MM.1S (cell line): ENCODE measurements at regions not wholly inside any gene's neighbourhood (a gene's known extent, or its start where the extent isn't known, plus 50 kb on each side); places are given as distances from the start of the nearest gene placed in this dataset.

Experiments used
- DNase-seq: peaks from one replicate; pipeline ENCODE4 v3.0.0-alpha.2; 2015
- H2AFZ ChIP-seq: fragments of 300-600 bp; sonication (generic); 2 replicates; pipeline ENCODE4 v1.6.0; 2016; ENCODE audit warnings: antibody characterized with exemption, low read length
- H3F3A ChIP-seq: fragments of 300-600 bp; sonication (generic); 2 replicates; pipeline ENCODE4 v1.6.1; 2016; ENCODE audit warnings: mild to moderate bottlenecking, antibody characterized with exemption, low read length, moderate library complexity, mixed read lengths; ENCODE audit not compliant: insufficient read depth
- H3K27ac ChIP-seq: fragments of 300-600 bp; sonication (generic); 2 replicates; pipeline ENCODE4 v1.5.1; 2016; ENCODE audit warnings: mild to moderate bottlenecking, low read length
- H3K27me3 ChIP-seq: fragments of 300-600 bp; sonication (generic); replicated peaks from 2 replicates; pipeline ENCODE4 v1.6.0; 2016; ENCODE audit warnings: low read length; ENCODE audit not compliant: insufficient read depth
- H3K36me3 ChIP-seq: fragments of 300-600 bp; sonication (generic); replicated peaks from 2 replicates; pipeline ENCODE4 v1.6.1; 2016; ENCODE audit warnings: mild to moderate bottlenecking, low read length, mixed read lengths; ENCODE audit not compliant: insufficient read depth
- H3K4me1 ChIP-seq: fragments of 300-600 bp; sonication (generic); 2 replicates; pipeline ENCODE4 v1.6.1; 2016; ENCODE audit warnings: low read length, mixed read lengths
- H3K4me2 ChIP-seq: fragments of 300-600 bp; sonication (generic); 2 replicates; pipeline ENCODE4 v1.6.0; 2016; ENCODE audit warnings: low read depth, low read length
- H3K4me3 ChIP-seq: fragments of 300-600 bp; sonication (generic); 2 replicates; pipeline ENCODE4 v1.5.1; 2016; ENCODE audit warnings: low read length, mixed read lengths
- H3K79me2 ChIP-seq: fragments of 300-600 bp; sonication (generic); 2 replicates; pipeline ENCODE4 v1.6.1; 2016; ENCODE audit warnings: mixed run types, low read length, mixed read lengths
- H3K9ac ChIP-seq: fragments of 300-600 bp; sonication (generic); 2 replicates; pipeline ENCODE4 v1.6.1; 2016; ENCODE audit warnings: low read length, mixed read lengths
- H3K9me2 ChIP-seq: fragments of 300-600 bp; sonication (generic); replicated peaks from 2 replicates; pipeline ENCODE4 v1.6.1; 2016; ENCODE audit warnings: mild to moderate bottlenecking, low read length, mixed read lengths; ENCODE audit not compliant: insufficient read depth
- H3K9me3 ChIP-seq: fragments of 300-600 bp; sonication (generic); replicated peaks from 2 replicates; pipeline ENCODE4 v1.6.1; 2016; ENCODE audit warnings: mild to moderate bottlenecking, low read length, mixed read lengths; ENCODE audit not compliant: insufficient read depth
- H4K20me1 ChIP-seq: fragments of 300-600 bp; sonication (generic); 2 replicates; pipeline ENCODE4 v1.6.1; 2016; ENCODE audit warnings: mild to moderate bottlenecking, low read length, moderate library complexity, mixed read lengths; ENCODE audit not compliant: insufficient read depth
- CTCF ChIP-seq: fragments of 300-600 bp; sonication (generic); IDR thresholded peaks from 2 replicates; pipeline ENCODE4 v1.5.1; 2016; ENCODE audit warnings: antibody characterized with exemption, low read length, mixed read lengths
- EZH2 ChIP-seq: fragments of 300-600 bp; sonication (generic); optimal IDR thresholded peaks from 2 replicates; pipeline ENCODE3; 2017; ENCODE audit warnings: low read depth, mild to moderate bottlenecking, antibody characterized with exemption, low read length, mixed read lengths
- EZH2phosphoT487 ChIP-seq: fragments of 300-600 bp; sonication (generic); IDR thresholded peaks from 2 replicates; pipeline ENCODE4 v1.6.1; 2018; ENCODE audit warnings: antibody characterized with exemption, low read length

DNA sequence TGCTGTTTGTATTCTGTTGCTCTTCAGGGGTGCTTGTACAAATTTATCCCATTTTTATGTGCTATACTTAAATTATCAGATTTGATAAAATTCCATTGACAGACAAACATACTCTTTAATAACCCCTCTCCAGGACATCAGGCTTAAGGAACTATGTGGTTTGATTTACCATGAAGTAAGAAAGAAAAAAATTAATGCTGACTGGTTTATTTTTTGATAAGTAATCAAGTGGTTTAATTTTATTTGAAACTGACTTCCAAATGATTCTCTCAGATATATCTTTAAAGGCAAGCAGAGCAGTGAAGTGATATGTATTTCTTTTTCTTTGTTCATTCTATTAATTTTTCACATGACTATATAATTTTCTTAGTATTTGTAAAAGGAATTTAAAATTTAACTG, 1168.1 kb downstream of the OLFM4 start:
- Histone ChIP-seq H3K4me1 (no peaks in the 10 kb centered on the region), H3K79me2 (no peaks in the 10 kb centered on the region), H3K9ac (no peak overlapping the region), H4K20me1 (no peaks in the 10 kb centered on the region), H3K4me3 (no peak overlapping the region), H3K27me3 (no peaks in the 10 kb centered on the region), H2AFZ (no peak overlapping the region), H3K9me2 (no peaks in the 10 kb centered on the region), H3F3A (no peaks in the 10 kb centered on the region), H3K36me3 (no peaks in the 10 kb centered on the region), H3K4me2 (no peak overlapping the region), H3K9me3 (no peaks in the 10 kb centered on the region), H3K27ac (no peak overlapping the region)
- no peak for DNase-seq
- no peak for TF ChIP-seq CTCF
- TF ChIP-seq EZH2 = no peak
- no peak for TF ChIP-seq EZH2phosphoT487

DNA sequence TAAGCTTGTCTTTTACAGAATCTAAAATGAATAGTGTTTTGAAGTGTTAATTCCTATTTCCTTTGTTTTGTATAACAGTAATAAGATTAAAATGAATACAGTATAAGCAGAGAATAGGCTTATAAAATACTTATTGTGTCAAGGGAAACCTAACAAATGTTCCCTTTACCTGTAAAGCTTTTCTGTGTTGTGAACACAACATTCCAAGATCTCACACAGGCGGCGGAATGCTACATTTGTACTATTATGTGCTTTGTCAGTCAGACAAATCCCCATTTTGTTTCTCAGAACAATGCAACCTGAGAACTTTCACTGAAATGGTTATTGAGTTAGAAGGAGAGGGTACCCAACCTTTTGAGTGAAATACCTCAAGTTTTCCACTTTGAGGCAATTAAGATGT, 1170.3 kb downstream of the OLFM4 start:
- H4K20me1 ChIP-seq = no peaks in the 10 kb centered on the region

DNA sequence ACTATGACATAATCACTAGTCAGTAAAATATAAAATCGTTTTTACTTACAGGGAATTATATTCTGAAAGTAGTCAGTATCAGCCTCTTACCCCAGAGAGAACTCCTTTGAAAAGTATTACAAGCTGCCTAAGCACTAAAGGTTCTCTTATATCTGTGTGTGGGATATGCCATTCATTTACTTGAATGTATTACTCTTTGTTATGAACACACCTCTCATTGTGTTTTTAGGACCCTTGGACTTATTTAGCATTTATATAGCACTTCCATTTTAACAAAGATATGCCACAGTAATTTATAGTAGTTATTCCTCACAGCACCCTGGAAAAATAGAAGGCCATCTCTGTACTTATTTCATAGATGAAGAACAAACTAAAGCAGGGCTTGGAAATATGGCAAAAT, 1178.0 kb downstream of the OLFM4 start:
- no peaks in the 10 kb centered on the region for H3K4me1 ChIP-seq
- H3F3A ChIP-seq = no peaks in the 10 kb centered on the region
- H3K4me3 ChIP-seq = no peak overlapping the region
- H3K79me2 ChIP-seq = no peaks in the 10 kb centered on the region
- no peak for DNase-seq
- no peaks in the 10 kb centered on the region for H3K9me3 ChIP-seq
- no peaks in the 10 kb centered on the region for H4K20me1 ChIP-seq
- no peak overlapping the region for H3K9ac ChIP-seq
- no peak overlapping the region for H3K4me2 ChIP-seq
- no peak overlapping the region for H2AFZ ChIP-seq
- no peak overlapping the region for H3K27ac ChIP-seq
- no peaks in the 10 kb centered on the region for H3K9me2 ChIP-seq
- no peaks in the 10 kb centered on the region for H3K36me3 ChIP-seq
- no peak for TF ChIP-seq CTCF
- TF ChIP-seq EZH2 = no peak
- no peak for TF ChIP-seq EZH2phosphoT487
- no peaks in the 10 kb centered on the region for H3K27me3 ChIP-seq

More for the DNA sequence above, 1170.3 kb downstream of the OLFM4 start:
- Histone ChIP-seq H2AFZ (no peak overlapping the region), H3F3A (no peaks in the 10 kb centered on the region), H3K9ac (no peak overlapping the region), H3K27me3 (no peaks in the 10 kb centered on the region), H3K4me1 (no peaks in the 10 kb centered on the region), H3K9me3 (no peaks in the 10 kb centered on the region), H3K4me3 (no peak overlapping the region), H3K9me2 (no peaks in the 10 kb centered on the region), H3K79me2 (no peaks in the 10 kb centered on the region), H3K36me3 (no peaks in the 10 kb centered on the region), H3K4me2 (no peak overlapping the region), H3K27ac (no peak overlapping the region)
- DNase-seq = no peak
- TF ChIP-seq CTCF (no peak), EZH2 (no peak), EZH2phosphoT487 (no peak)
